GM12878 (cell line): ENCODE measurements at regions not wholly inside any gene's neighbourhood (a gene's known extent, or its start where the extent isn't known, plus 50 kb on each side); places are given as distances from the start of the nearest gene placed in this dataset.

ENCODE experiments used
- ESRRA ChIP-seq: IDR thresholded peaks from 2 replicates; pipeline ENCODE4 v1.6.1; 2012; ENCODE audit warnings: mild to moderate bottlenecking, low read length, improper control_type of control experiment
- EZH2 ChIP-seq: IDR thresholded peaks from 2 replicates; pipeline ENCODE4 v1.6.1; 2012; ENCODE audit warnings: low read depth, mild to moderate bottlenecking, control low read depth, inconsistent platforms, low read length, borderline replicate concordance; ENCODE audit not compliant: control insufficient read depth
- POLR2A ChIP-seq: IDR thresholded peaks from 2 replicates; pipeline ENCODE4 v1.6.1; 2011; ENCODE audit warnings: low read depth, mild to moderate bottlenecking, low read length
- SPI1 ChIP-seq: IDR thresholded peaks from 2 replicates; pipeline ENCODE4 v1.6.1; 2011; ENCODE audit warnings: low read depth, mild to moderate bottlenecking, low read length, moderate library complexity, borderline replicate concordance; ENCODE audit not compliant: insufficient read depth
- TAF1 ChIP-seq: IDR thresholded peaks from 2 replicates; pipeline ENCODE4 v1.6.1; 2011; ENCODE audit warnings: mild to moderate bottlenecking, low read depth, low read length, borderline replicate concordance
- ZNF217 ChIP-seq: fragments of 450-650 bp; IDR thresholded peaks from 2 replicates; pipeline ENCODE4 v1.6.1; 2017; ENCODE audit warnings: antibody characterized with exemption, mild to moderate bottlenecking
- ZNF384 ChIP-seq: IDR thresholded peaks from 2 replicates; pipeline ENCODE4 v1.6.1; 2012; ENCODE audit warnings: low read depth, mild to moderate bottlenecking, low read length, improper control_type of control experiment, borderline replicate concordance
- ZZZ3 ChIP-seq: IDR thresholded peaks from 2 replicates; pipeline ENCODE4 v1.6.1; 2011; ENCODE audit warnings: low read depth; ENCODE audit not compliant: control insufficient read depth, insufficient read length
- TF ChIP-seq, protein P1 (sequence below), 3 experiments: IDR thresholded peaks in 2 of 3; conservative IDR thresholded peaks in 1 of 3; 2 replicates each; pipeline ENCODE4 v1.5.1; 2011; ENCODE audit warnings: low read depth in 3 of 3, low read length in 3 of 3, mild to moderate bottlenecking in 3 of 3, control low read depth in 2 of 3, moderate library complexity in 2 of 3, inconsistent platforms in 1 of 3, mixed read lengths in 1 of 3; ENCODE audit not compliant: control insufficient read depth in 2 of 3, insufficient read depth in 1 of 3; ENCODE audit errors: extremely low read depth in 1 of 3

DNA sequence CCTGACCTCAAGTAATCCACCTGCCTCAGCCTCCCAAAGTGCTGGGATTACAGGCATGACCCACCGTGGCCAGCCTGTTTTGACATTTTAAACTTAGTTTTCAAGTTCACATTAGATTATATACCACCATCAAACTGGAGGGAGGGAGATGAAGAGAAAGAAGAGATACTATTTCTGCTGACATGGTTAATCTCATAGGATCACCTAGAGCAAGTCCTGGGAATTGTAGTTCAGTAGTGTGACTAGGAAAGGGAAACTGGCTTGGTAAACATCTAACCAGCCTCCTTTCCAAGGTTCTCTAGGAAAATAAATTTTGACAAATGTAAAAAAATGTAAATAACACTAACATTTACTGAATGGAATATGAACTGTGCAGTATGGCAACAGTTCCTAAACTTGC lies 120.5 kb upstream of the ASCC3 start:
- no peak for TF ChIP-seq SPI1
- TF ChIP-seq TAF1 = no peak
- no peak for TF ChIP-seq ZZZ3
- TF ChIP-seq ZNF384 = no peak
- TF ChIP-seq EZH2 = no peak
- no peak for TF ChIP-seq ZNF217
- TF ChIP-seq ESRRA = no peak
- TF ChIP-seq, protein P1, sequence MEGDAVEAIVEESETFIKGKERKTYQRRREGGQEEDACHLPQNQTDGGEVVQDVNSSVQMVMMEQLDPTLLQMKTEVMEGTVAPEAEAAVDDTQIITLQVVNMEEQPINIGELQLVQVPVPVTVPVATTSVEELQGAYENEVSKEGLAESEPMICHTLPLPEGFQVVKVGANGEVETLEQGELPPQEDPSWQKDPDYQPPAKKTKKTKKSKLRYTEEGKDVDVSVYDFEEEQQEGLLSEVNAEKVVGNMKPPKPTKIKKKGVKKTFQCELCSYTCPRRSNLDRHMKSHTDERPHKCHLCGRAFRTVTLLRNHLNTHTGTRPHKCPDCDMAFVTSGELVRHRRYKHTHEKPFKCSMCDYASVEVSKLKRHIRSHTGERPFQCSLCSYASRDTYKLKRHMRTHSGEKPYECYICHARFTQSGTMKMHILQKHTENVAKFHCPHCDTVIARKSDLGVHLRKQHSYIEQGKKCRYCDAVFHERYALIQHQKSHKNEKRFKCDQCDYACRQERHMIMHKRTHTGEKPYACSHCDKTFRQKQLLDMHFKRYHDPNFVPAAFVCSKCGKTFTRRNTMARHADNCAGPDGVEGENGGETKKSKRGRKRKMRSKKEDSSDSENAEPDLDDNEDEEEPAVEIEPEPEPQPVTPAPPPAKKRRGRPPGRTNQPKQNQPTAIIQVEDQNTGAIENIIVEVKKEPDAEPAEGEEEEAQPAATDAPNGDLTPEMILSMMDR (IDR thresholded peaks at IDR 0.05 in 2 of 3, conservative IDR thresholded peaks at IDR 0.05 in 1 of 3; ENCODE audit: control insufficient read depth in 2 of 3, extremely low read depth in 1 of 3, insufficient read depth in 1 of 3, low read depth in 3 of 3, low read length in 3 of 3) = no peak
- TF ChIP-seq POLR2A = no peak
